HEK293T (cell line): ENCODE measurements at regions not wholly inside any gene's neighbourhood (a gene's known extent, or its start where the extent isn't known, plus 50 kb on each side); places are given as distances from the start of the nearest gene placed in this dataset.

Source experiments
- BHLHE40 ChIP-seq: fragments of 450-650 bp; IDR thresholded peaks from 2 replicates; pipeline ENCODE4 v1.6.1; 2016; ENCODE audit warnings: mild to moderate bottlenecking, moderate library complexity, borderline replicate concordance
- ELF4 ChIP-seq: fragments of 450-650 bp; IDR thresholded peaks from 2 replicates; pipeline ENCODE4 v1.6.1; 2017; ENCODE audit warnings: antibody characterized with exemption
- FOXA1 ChIP-seq: fragments of 450-650 bp; IDR thresholded peaks from 2 replicates; pipeline ENCODE4 v1.6.1; 2016; ENCODE audit warnings: mild to moderate bottlenecking
- FOXK2 ChIP-seq: fragments of 450-650 bp; IDR thresholded peaks from 2 replicates; pipeline ENCODE4 v1.6.1; 2016; ENCODE audit warnings: mild to moderate bottlenecking
- FOXM1 ChIP-seq: fragments of 450-650 bp; IDR thresholded peaks from 2 replicates; pipeline ENCODE4 v1.6.1; 2017; ENCODE audit warnings: mild to moderate bottlenecking, borderline replicate concordance
- L3MBTL2 ChIP-seq: fragments of 450-650 bp; conservative IDR thresholded peaks from 2 replicates; pipeline ENCODE4 v1.6.1; 2016; ENCODE audit warnings: mild to moderate bottlenecking
- LEF1 ChIP-seq: fragments of 450-650 bp; IDR thresholded peaks from 2 replicates; pipeline ENCODE4 v1.6.1; 2017; ENCODE audit warnings: mild to moderate bottlenecking, borderline replicate concordance
- NFRKB ChIP-seq: fragments of 450-650 bp; IDR thresholded peaks from 2 replicates; pipeline ENCODE4 v1.6.1; 2016; ENCODE audit warnings: mild to moderate bottlenecking, moderate library complexity
- SP1 ChIP-seq: fragments of 450-650 bp; IDR thresholded peaks from 2 replicates; pipeline ENCODE4 v1.6.1; 2017
- SUZ12 ChIP-seq: fragments of 450-650 bp; IDR thresholded peaks from 2 replicates; pipeline ENCODE4 v1.6.1; 2016; ENCODE audit warnings: mild to moderate bottlenecking
- TARDBP ChIP-seq: fragments of 450-650 bp; IDR thresholded peaks from 2 replicates; pipeline ENCODE4 v1.6.1; 2016
- ZNF384 ChIP-seq: fragments of 450-650 bp; IDR thresholded peaks from 2 replicates; pipeline ENCODE4 v1.6.1; 2016

GRCh38 chr10:131737543-131738395 is 163.0 kb upstream of the PPP2R2D start:
- TF ChIP-seq LEF1 (no peak), ELF4 (no peak), BHLHE40 (no peak), FOXM1 (no peak), TARDBP (no peak), SUZ12 (no peak), L3MBTL2 (no peak), FOXA1 (no peak), ZNF384 (no peak), NFRKB (no peak), SP1 (no peak), FOXK2 (no peak)
